Right cardiac atrium (tissue), 5 donors: ENCODE measurements at regions not wholly inside any gene's neighbourhood (a gene's known extent, or its start where the extent isn't known, plus 50 kb on each side); places are given as distances from the start of the nearest gene placed in this dataset.

Experiments
- ATAC-seq, 2 donors: fragments of 200-7000 bp; cut with Tn5 transposase; one replicate each; pipeline versions ENCODE4 v1.8.0 to v1.9.1; 2020; ENCODE audit warnings: moderate library complexity in 2 of 2, mild to moderate bottlenecking in 1 of 2
- DNase-seq, 3 donors: peaks; one replicate each; pipeline ENCODE4 v3.0.0-alpha.2; 2020
- H3K27ac ChIP-seq: one replicate; pipeline ENCODE4 v1.5.1; 2013; ENCODE audit warnings: mild to moderate bottlenecking, low read length, control low read depth, moderate library complexity
- H3K27me3 ChIP-seq: one replicate; pipeline ENCODE4 v1.6.1; 2013; ENCODE audit not compliant: control insufficient read depth, insufficient read depth
- H3K4me1 ChIP-seq: one replicate; pipeline ENCODE4 v1.6.1; 2013; ENCODE audit warnings: low read length; ENCODE audit not compliant: control insufficient read depth, insufficient read depth
- H3K4me3 ChIP-seq: one replicate; pipeline ENCODE4 v1.5.1; 2013; ENCODE audit warnings: low read length, control low read depth
- H3K9me3 ChIP-seq: one replicate; pipeline ENCODE4 v1.6.1; 2013; ENCODE audit warnings: low read length; ENCODE audit not compliant: control insufficient read depth
- WGBS: extraction: QIAGEN DNeasy Blood & Tissue Kit; methylation state at CpG from one replicate; pipeline ENCODE4 v1.1.7; 2013; 5-methylcytosine and 5-hydroxymethylcytosine counted together
- intact Hi-C, 4 donors: fragments of 100-400 bp; cut with DNase I; formaldehyde crosslinking; loops; one replicate each; pipeline versions ENCODE4 v1.11.0 to v1.14.0; 2022 to 2023
- donor health status: healthy with polysubstance abuse.
- donor health status: DM: no; HTN: yes; CAD: no.
- donor health status: DM: no; HTN: no; CAD: no.
- donor health status: DM: no; HTN: yes; CAD: no; lungs with severe emphysema.
- donor health status: DM: yes; HTN: yes; CAD: no.

- 67% methylated on average over 2 of the region's 2 CpGs for WGBS
- Histone ChIP-seq H3K4me3 (no peak overlapping the region), H3K27me3 (no peaks in the 10 kb centered on the region)
Observed at GRCh38 chr2:41431756-41432155, 616.1 kb upstream of the PKDCC start.

GRCh38 chr2:41432459-41432858, 615.4 kb upstream of the PKDCC start:
- Histone ChIP-seq H3K9me3 (no peaks in the 10 kb centered on the region), H3K27ac (no peak overlapping the region), H3K4me3 (no peak overlapping the region), H3K4me1 (no peaks in the 10 kb centered on the region), H3K27me3 (no peaks in the 10 kb centered on the region)
- 98% methylated on average over 1 of the region's 1 CpG for WGBS
- no peak for ATAC-seq
- no peak for DNase-seq
- intact Hi-C loops = no loop called here

More at GRCh38 chr2:41431756-41432155, 616.1 kb upstream of the PKDCC start:
- Histone ChIP-seq H3K27ac (no peak overlapping the region), H3K9me3 (no peaks in the 10 kb centered on the region), H3K4me1 (no peaks in the 10 kb centered on the region)
- DNase-seq = no peak
- ATAC-seq = no peak
- intact Hi-C loops = no loop called here

DNA sequence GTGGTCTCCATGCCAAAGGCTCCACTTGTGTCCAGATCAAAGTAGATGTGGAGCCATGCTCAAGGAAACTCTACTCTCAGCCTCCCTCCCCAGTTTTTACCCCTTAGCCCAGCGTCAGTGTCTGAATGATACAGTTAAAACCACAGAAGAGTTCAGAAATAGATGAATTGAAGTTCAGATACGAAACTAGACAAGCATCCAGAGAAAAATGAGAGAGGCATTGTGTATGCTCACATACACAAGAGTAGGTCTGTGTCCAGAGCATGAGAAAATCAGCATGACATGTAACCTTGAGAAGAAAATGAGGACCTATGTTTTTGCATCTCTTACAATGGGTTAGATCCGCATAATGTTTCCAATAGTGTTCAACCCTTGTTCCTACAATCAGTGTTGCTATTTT, 612.8 kb upstream of the PKDCC start:
- Histone ChIP-seq H3K4me1 (no peaks in the 10 kb centered on the region), H3K27me3 (no peaks in the 10 kb centered on the region), H3K4me3 (no peak overlapping the region), H3K9me3 (no peaks in the 10 kb centered on the region), H3K27ac (no peak overlapping the region)
- ATAC-seq (no peak), DNase-seq (no peak)
- intact Hi-C loops = no loop called here
- 83% methylated on average over 3 of the region's 3 CpGs for WGBS

GRCh38 chr2:41441958-41442357, 605.9 kb upstream of the PKDCC start:
- DNase-seq = no peak
- Histone ChIP-seq H3K9me3 (no peaks in the 10 kb centered on the region), H3K4me3 (no peak overlapping the region), H3K27ac (no peak overlapping the region), H3K27me3 (no peaks in the 10 kb centered on the region), H3K4me1 (no peaks in the 10 kb centered on the region)
- intact Hi-C loops = no loop called here
- ATAC-seq = no peak

DNA sequence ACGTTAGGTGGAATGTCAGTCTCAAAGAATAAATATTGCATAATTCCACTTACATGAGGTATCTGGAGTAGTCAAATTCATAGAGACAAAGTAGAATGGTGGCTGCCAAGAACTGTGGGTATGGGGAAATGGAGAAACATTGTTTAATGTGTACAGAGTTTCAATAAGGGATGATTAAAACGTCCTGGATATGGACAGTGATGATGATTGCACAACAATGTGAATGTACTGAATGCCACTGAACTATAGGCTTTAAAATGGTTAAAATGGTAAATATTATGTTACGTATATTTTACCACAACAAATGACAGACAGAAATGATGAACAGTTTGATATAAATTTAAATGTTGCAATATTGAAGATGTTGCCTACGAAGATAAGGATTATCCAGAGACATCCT, 602.0 kb upstream of the PKDCC start:
- no peak for DNase-seq
- no peaks in the 10 kb centered on the region for H3K9me3 ChIP-seq
- intact Hi-C loops = no loop called here
- no peaks in the 10 kb centered on the region for H3K4me1 ChIP-seq
- H3K27me3 ChIP-seq = no peaks in the 10 kb centered on the region
- 79% methylated on average over 4 of the region's 4 CpGs for WGBS
- H3K4me3 ChIP-seq = no peak overlapping the region
- ATAC-seq = no peak
- H3K27ac ChIP-seq = no peak overlapping the region

- no peak for ATAC-seq
- WGBS = 70% methylated on average over 1 of the region's 1 CpG
- intact Hi-C loops = no loop called here
- no peak overlapping the region for H3K27ac ChIP-seq
- no peaks in the 10 kb centered on the region for H3K4me1 ChIP-seq
- H3K4me3 ChIP-seq = no peak overlapping the region
- no peaks in the 10 kb centered on the region for H3K27me3 ChIP-seq
- DNase-seq = no peak
- no peaks in the 10 kb centered on the region for H3K9me3 ChIP-seq
Observed at GRCh38 chr2:41446266-41446665, 601.6 kb upstream of the PKDCC start.

- WGBS = 73% methylated on average over 1 of the region's 1 CpG
- no peak for ATAC-seq
- intact Hi-C loops = no loop called here
Observed at GRCh38 chr2:41448221-41448620, 599.6 kb upstream of the PKDCC start.

DNA sequence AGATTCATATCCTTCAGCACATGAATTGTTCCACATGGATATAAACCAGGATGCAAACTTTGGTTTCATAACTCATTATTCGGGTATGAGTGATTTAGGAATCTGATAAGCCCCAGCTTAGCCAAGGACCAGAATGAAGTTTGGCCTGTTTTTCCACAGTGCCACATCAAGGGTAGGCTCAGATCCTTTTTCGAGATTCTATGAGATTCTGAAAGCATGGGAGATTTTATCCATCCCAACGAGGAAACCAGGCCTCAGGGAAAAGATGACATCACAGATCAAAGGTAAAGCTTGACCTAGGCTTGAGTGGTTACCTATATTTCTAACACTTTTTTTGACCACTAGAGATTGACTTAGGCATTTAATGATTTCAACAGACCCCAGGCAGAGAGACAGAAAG, 590.8 kb upstream of the PKDCC start:
- no peaks in the 10 kb centered on the region for H3K9me3 ChIP-seq
- intact Hi-C loops = no loop called here
- no peaks in the 10 kb centered on the region for H3K27me3 ChIP-seq
- H3K4me1 ChIP-seq = no peaks in the 10 kb centered on the region
- DNase-seq (no peak), ATAC-seq (no peak)
- H3K4me3 ChIP-seq = no peak overlapping the region
- WGBS = 91% methylated on average over 3 of the region's 3 CpGs
- no peak overlapping the region for H3K27ac ChIP-seq

More at GRCh38 chr2:41448221-41448620, 599.6 kb upstream of the PKDCC start:
- Histone ChIP-seq H3K27ac (no peak overlapping the region), H3K27me3 (no peaks in the 10 kb centered on the region), H3K9me3 (no peaks in the 10 kb centered on the region), H3K4me1 (no peaks in the 10 kb centered on the region), H3K4me3 (no peak overlapping the region)
- no peak for DNase-seq

DNA sequence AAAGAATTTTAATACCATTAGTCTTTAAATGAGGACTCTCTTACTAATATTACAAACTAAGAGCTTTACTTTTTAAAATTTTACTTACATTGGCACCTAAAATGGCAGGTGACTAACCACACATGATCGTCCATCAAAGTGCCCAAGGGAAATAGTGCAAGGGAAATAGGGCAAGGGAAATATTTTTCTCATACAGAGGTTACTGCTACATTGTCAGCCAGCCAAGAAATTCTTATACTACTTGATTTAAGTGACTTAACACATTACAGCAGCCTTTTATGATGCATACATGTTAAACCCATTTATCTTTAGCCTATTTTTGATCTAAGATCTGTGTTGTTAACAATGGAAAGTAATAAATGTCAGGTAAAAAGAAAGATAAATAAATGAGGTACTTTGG, 587.2 kb upstream of the PKDCC start:
- DNase-seq = no peak
- intact Hi-C loops = no loop called here
- no peaks in the 10 kb centered on the region for H3K4me1 ChIP-seq
- H3K27me3 ChIP-seq = no peaks in the 10 kb centered on the region
- no peaks in the 10 kb centered on the region for H3K9me3 ChIP-seq
- H3K27ac ChIP-seq = no peak overlapping the region
- H3K4me3 ChIP-seq = no peak overlapping the region
- no peak for ATAC-seq
- WGBS = 40% methylated on average over 1 of the region's 1 CpG

GRCh38 chr2:41464395-41464794, 583.4 kb upstream of the PKDCC start:
- ATAC-seq = no peak
- intact Hi-C loops = no loop called here

GRCh38 chr2:41475959-41476358, 571.9 kb upstream of the PKDCC start:
- Histone ChIP-seq H3K4me1 (no peaks in the 10 kb centered on the region), H3K27ac (no peak overlapping the region), H3K4me3 (no peak overlapping the region), H3K9me3 (no peaks in the 10 kb centered on the region), H3K27me3 (no peaks in the 10 kb centered on the region)
- ATAC-seq = peak in 1 of 2 donors; percentile 26
- intact Hi-C loops = no loop called here
- WGBS = 51% methylated on average over 3 of the region's 3 CpGs
- DNase-seq = no peak

More at GRCh38 chr2:41464395-41464794, 583.4 kb upstream of the PKDCC start:
- Histone ChIP-seq H3K4me1 (no peaks in the 10 kb centered on the region), H3K27me3 (no peaks in the 10 kb centered on the region), H3K27ac (no peak overlapping the region), H3K4me3 (no peak overlapping the region), H3K9me3 (no peaks in the 10 kb centered on the region)
- no peak for DNase-seq

- no peak overlapping the region for H3K27ac ChIP-seq
- WGBS = 37% methylated on average over 4 of the region's 4 CpGs
- DNase-seq = no peak
- H3K4me1 ChIP-seq = no peaks in the 10 kb centered on the region
- H3K27me3 ChIP-seq = no peaks in the 10 kb centered on the region
- ATAC-seq = peak in 1 of 2 donors; percentile 43
- intact Hi-C loops = no loop called here
- no peak overlapping the region for H3K4me3 ChIP-seq
- H3K9me3 ChIP-seq = no peaks in the 10 kb centered on the region
Observed at GRCh38 chr2:41482659-41483058, 565.2 kb upstream of the PKDCC start.
